ENCODE measurements at regions not wholly inside any gene's neighbourhood (a gene's known extent, or its start where the extent isn't known, plus 50 kb on each side); places are given as distances from the start of the nearest gene placed in this dataset.

DNA sequence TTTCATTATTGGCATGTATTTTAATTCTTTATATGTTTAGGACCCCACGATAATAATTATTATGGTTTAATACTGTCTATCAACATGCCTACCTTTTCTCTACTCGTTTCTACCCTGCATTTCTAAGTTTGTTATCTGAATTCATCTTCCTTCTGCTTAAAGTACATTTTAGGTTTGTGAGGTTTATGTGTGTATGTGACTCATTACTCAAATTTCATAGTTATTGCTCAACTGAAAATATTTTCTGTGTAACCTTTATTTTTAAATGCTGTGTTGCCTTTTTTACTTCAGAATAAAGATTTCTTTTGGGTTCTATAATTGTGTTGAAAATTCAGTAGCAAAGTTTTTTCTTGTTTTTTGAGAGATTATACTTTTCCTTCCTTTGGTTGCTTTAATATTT, 933.9 kb upstream of the LRRTM1 start:
- TF ChIP-seq, protein P1, sequence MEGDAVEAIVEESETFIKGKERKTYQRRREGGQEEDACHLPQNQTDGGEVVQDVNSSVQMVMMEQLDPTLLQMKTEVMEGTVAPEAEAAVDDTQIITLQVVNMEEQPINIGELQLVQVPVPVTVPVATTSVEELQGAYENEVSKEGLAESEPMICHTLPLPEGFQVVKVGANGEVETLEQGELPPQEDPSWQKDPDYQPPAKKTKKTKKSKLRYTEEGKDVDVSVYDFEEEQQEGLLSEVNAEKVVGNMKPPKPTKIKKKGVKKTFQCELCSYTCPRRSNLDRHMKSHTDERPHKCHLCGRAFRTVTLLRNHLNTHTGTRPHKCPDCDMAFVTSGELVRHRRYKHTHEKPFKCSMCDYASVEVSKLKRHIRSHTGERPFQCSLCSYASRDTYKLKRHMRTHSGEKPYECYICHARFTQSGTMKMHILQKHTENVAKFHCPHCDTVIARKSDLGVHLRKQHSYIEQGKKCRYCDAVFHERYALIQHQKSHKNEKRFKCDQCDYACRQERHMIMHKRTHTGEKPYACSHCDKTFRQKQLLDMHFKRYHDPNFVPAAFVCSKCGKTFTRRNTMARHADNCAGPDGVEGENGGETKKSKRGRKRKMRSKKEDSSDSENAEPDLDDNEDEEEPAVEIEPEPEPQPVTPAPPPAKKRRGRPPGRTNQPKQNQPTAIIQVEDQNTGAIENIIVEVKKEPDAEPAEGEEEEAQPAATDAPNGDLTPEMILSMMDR (conservative IDR thresholded peaks at IDR 0.05; ENCODE audit: low read length), result no peak
- no peak for TF ChIP-seq EZH2phosphoT487 (IDR thresholded peaks at IDR 0.05; ENCODE audit: borderline replicate concordance)
- no peaks in the 10 kb centered on the region for H3K79me2 ChIP-seq (ENCODE audit: insufficient read depth, low read length)
- no peaks in the 10 kb centered on the region for H3F3A ChIP-seq (ENCODE audit: low read depth)
- no peaks in the 10 kb centered on the region for H3K4me1 ChIP-seq (ENCODE audit: insufficient read depth, low read length, poor library complexity, severe bottlenecking)
- H3K4me3 ChIP-seq (ENCODE audit: low read length, poor library complexity, severe bottlenecking), result no peak overlapping the region
- H3K9me3 ChIP-seq (ENCODE audit: insufficient read depth, low read depth, low read length), result no peaks in the 10 kb centered on the region
- H3K27me3 ChIP-seq (ENCODE audit: insufficient read depth, low read length, poor library complexity, severe bottlenecking), result no peaks in the 10 kb centered on the region
- H4K20me1 ChIP-seq (ENCODE audit: insufficient read depth, low read length, poor library complexity, severe bottlenecking), result no peaks in the 10 kb centered on the region
- no peaks in the 10 kb centered on the region for H3K9me2 ChIP-seq (replicated peaks; ENCODE audit: low read depth, low read length)
- H2AFZ ChIP-seq (ENCODE audit: low read length), result no peak overlapping the region
- no peak overlapping the region for H3K4me2 ChIP-seq (ENCODE audit: low read depth, low read length, poor library complexity, severe bottlenecking)
- no peak overlapping the region for H3K9ac ChIP-seq (ENCODE audit: low read depth, low read length, poor library complexity, severe bottlenecking)
- no peaks in the 10 kb centered on the region for H3K36me3 ChIP-seq (ENCODE audit: insufficient read depth, low read length)

- H3K4me3 ChIP-seq (ENCODE audit: low read length, poor library complexity, severe bottlenecking), result no peak overlapping the region
- H3K79me2 ChIP-seq (ENCODE audit: insufficient read depth, low read length), result no peaks in the 10 kb centered on the region
- H3K27me3 ChIP-seq (ENCODE audit: insufficient read depth, low read length, poor library complexity, severe bottlenecking), result no peaks in the 10 kb centered on the region
- H3F3A ChIP-seq (ENCODE audit: low read depth), result no peaks in the 10 kb centered on the region
- no peak overlapping the region for H2AFZ ChIP-seq (ENCODE audit: low read length)
- H3K9me2 ChIP-seq (replicated peaks; ENCODE audit: low read depth, low read length), result no peaks in the 10 kb centered on the region
- H3K36me3 ChIP-seq (ENCODE audit: insufficient read depth, low read length), result no peaks in the 10 kb centered on the region
- H3K9ac ChIP-seq (ENCODE audit: low read depth, low read length, poor library complexity, severe bottlenecking), result no peak overlapping the region
- no peaks in the 10 kb centered on the region for H4K20me1 ChIP-seq (ENCODE audit: insufficient read depth, low read length, poor library complexity, severe bottlenecking)
- H3K9me3 ChIP-seq (ENCODE audit: insufficient read depth, low read depth, low read length), result no peaks in the 10 kb centered on the region
- no peak overlapping the region for H3K4me2 ChIP-seq (ENCODE audit: low read depth, low read length, poor library complexity, severe bottlenecking)
- H3K4me1 ChIP-seq (ENCODE audit: insufficient read depth, low read length, poor library complexity, severe bottlenecking), result no peaks in the 10 kb centered on the region
- no peak for TF ChIP-seq EZH2phosphoT487 (IDR thresholded peaks at IDR 0.05; ENCODE audit: borderline replicate concordance)
- TF ChIP-seq, protein P1 (conservative IDR thresholded peaks at IDR 0.05; ENCODE audit: low read length), result no peak
Observed at GRCh38 chr2:81235601-81236000, 931.0 kb upstream of the LRRTM1 start.

DNA sequence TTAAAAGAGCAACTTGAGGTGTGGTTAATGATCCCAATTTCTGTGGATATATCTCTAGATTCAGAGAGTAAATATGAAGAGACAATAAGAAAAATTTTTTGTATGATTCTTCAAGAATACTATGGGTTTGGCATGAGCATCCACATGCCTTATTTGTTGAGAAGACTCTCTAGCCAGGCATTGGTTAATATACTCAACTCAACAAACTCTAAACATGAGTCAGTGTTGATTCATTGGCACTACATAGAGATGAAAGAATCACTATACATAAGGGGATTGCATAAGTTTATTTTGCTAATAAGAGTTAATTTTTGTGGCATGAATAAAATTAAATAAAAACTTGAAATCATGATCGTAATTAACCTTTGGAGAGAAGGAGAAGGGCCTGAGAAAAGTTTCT, 930.2 kb upstream of the LRRTM1 start:
- H3K4me1 ChIP-seq (ENCODE audit: insufficient read depth, low read length, poor library complexity, severe bottlenecking), result no peaks in the 10 kb centered on the region
- no peaks in the 10 kb centered on the region for H3K79me2 ChIP-seq (ENCODE audit: insufficient read depth, low read length)
- H2AFZ ChIP-seq (ENCODE audit: low read length), result no peak overlapping the region
- H3K36me3 ChIP-seq (ENCODE audit: insufficient read depth, low read length), result no peaks in the 10 kb centered on the region
- H3K4me2 ChIP-seq (ENCODE audit: low read depth, low read length, poor library complexity, severe bottlenecking), result no peak overlapping the region
- no peaks in the 10 kb centered on the region for H3K9me2 ChIP-seq (replicated peaks; ENCODE audit: low read depth, low read length)
- no peak overlapping the region for H3K9ac ChIP-seq (ENCODE audit: low read depth, low read length, poor library complexity, severe bottlenecking)
- TF ChIP-seq, protein P1 (conservative IDR thresholded peaks at IDR 0.05; ENCODE audit: low read length), result no peak
- TF ChIP-seq EZH2phosphoT487 (IDR thresholded peaks at IDR 0.05; ENCODE audit: borderline replicate concordance), result no peak
- no peaks in the 10 kb centered on the region for H3K9me3 ChIP-seq (ENCODE audit: insufficient read depth, low read depth, low read length)
- H4K20me1 ChIP-seq (ENCODE audit: insufficient read depth, low read length, poor library complexity, severe bottlenecking), result no peaks in the 10 kb centered on the region
- no peak overlapping the region for H3K4me3 ChIP-seq (ENCODE audit: low read length, poor library complexity, severe bottlenecking)
- no peaks in the 10 kb centered on the region for H3F3A ChIP-seq (ENCODE audit: low read depth)
- no peaks in the 10 kb centered on the region for H3K27me3 ChIP-seq (ENCODE audit: insufficient read depth, low read length, poor library complexity, severe bottlenecking)

Data from Loucy (cell line).